Large intestine (tissue), 3 donors: ENCODE measurements at regions not wholly inside any gene's neighbourhood (a gene's known extent, or its start where the extent isn't known, plus 50 kb on each side); places are given as distances from the start of the nearest gene placed in this dataset.

ENCODE experiments used
- DNase-seq, 2 donors: peaks; one replicate each; pipeline versions ENCODE4 v3.0.0 to v3.0.0-alpha.2; 2013
- H3K27ac ChIP-seq: one replicate; pipeline ENCODE4 v1.5.1; 2013; ENCODE audit warnings: low read length
- H3K27me3 ChIP-seq: 2 replicates; pipeline ENCODE4 v1.6.1; 2013; ENCODE audit warnings: low read length; ENCODE audit not compliant: control insufficient read depth, insufficient read depth
- H3K36me3 ChIP-seq: 2 replicates; pipeline ENCODE4 v1.6.1; 2013; ENCODE audit warnings: low read length; ENCODE audit not compliant: control insufficient read depth, insufficient read depth
- H3K4me1 ChIP-seq: one replicate; pipeline ENCODE4 v1.6.1; 2013; ENCODE audit warnings: low read length; ENCODE audit not compliant: control insufficient read depth, insufficient read depth
- H3K4me3 ChIP-seq: one replicate; pipeline ENCODE4 v1.5.1; 2013; ENCODE audit warnings: low read length
- H3K9me3 ChIP-seq: one replicate; pipeline ENCODE4 v1.6.1; 2013; ENCODE audit warnings: mild to moderate bottlenecking, low read depth, low read length, moderate library complexity; ENCODE audit not compliant: control insufficient read depth
- WGBS: methylation state at CpG from one replicate; pipeline ENCODE4 v1.1.5; 2013; ENCODE audit warnings: low lambda C conversion rate; ENCODE audit not compliant: insufficient coverage; 5-methylcytosine and 5-hydroxymethylcytosine counted together

GRCh38 chr10:108496106-108496505 lies 1331.6 kb upstream of the SORCS1 start:
- Histone ChIP-seq H3K4me1 (no peaks in the 10 kb centered on the region), H3K36me3 (no peaks in the 10 kb centered on the region), H3K9me3 (no peaks in the 10 kb centered on the region), H3K27ac (no peak overlapping the region), H3K4me3 (no peak overlapping the region), H3K27me3 (no peaks in the 10 kb centered on the region)
- DNase-seq = no peak

GRCh38 chr10:108490944-108491343 lies 1326.4 kb upstream of the SORCS1 start:
- H3K27me3 ChIP-seq = no peaks in the 10 kb centered on the region
- H3K27ac ChIP-seq = no peak overlapping the region
- H3K9me3 ChIP-seq = no peaks in the 10 kb centered on the region
- no peaks in the 10 kb centered on the region for H3K4me1 ChIP-seq
- no peak overlapping the region for H3K4me3 ChIP-seq
- 0% methylated on average over 1 of the region's 1 CpG for WGBS
- no peak for DNase-seq
- H3K36me3 ChIP-seq = no peaks in the 10 kb centered on the region

GRCh38 chr10:108471420-108471819 lies 1306.9 kb upstream of the SORCS1 start:
- Histone ChIP-seq H3K9me3 (no peaks in the 10 kb centered on the region), H3K4me1 (no peaks in the 10 kb centered on the region), H3K27ac (no peak overlapping the region), H3K4me3 (no peak overlapping the region), H3K27me3 (peaks cover 4% of the 10 kb centered on the region), H3K36me3 (no peaks in the 10 kb centered on the region)
- DNase-seq = no peak
- 100% methylated on average over 1 of the region's 1 CpG for WGBS

GRCh38 chr10:108469940-108470339 lies 1305.4 kb upstream of the SORCS1 start:
- no peak for DNase-seq
- Histone ChIP-seq H3K36me3 (no peaks in the 10 kb centered on the region), H3K27me3 (peaks cover 16% of the 10 kb centered on the region), H3K4me3 (no peak overlapping the region), H3K27ac (no peak overlapping the region), H3K9me3 (no peaks in the 10 kb centered on the region), H3K4me1 (no peaks in the 10 kb centered on the region)
- WGBS = no CpG with 5 or more reads among the region's 3 CpGs

- H3K36me3 ChIP-seq = no peaks in the 10 kb centered on the region
- DNase-seq = peak in 1 of 2 donors; percentile 4
- no peaks in the 10 kb centered on the region for H3K4me1 ChIP-seq
- peaks cover 16% of the 10 kb centered on the region for H3K27me3 ChIP-seq
- no CpG with 5 or more reads among the region's 62 CpGs for WGBS
- no peaks in the 10 kb centered on the region for H3K9me3 ChIP-seq
- H3K27ac ChIP-seq = no peak overlapping the region
- peak overlapping the region; percentile 33 for H3K4me3 ChIP-seq
Measured at GRCh38 chr10:108465871-108466641, 1301.5 kb upstream of the SORCS1 start.

- Histone ChIP-seq H3K4me3 (no peak overlapping the region), H3K36me3 (no peaks in the 10 kb centered on the region), H3K27me3 (peaks cover 16% of the 10 kb centered on the region), H3K4me1 (no peaks in the 10 kb centered on the region), H3K27ac (no peak overlapping the region), H3K9me3 (no peaks in the 10 kb centered on the region)
- DNase-seq = no peak
- WGBS = no CpG with 5 or more reads among the region's 2 CpGs
Measured at GRCh38 chr10:108462005-108462404, 1297.5 kb upstream of the SORCS1 start.

GRCh38 chr10:108454793-108455192 lies 1290.3 kb upstream of the SORCS1 start:
- no peaks in the 10 kb centered on the region for H3K4me1 ChIP-seq
- no peaks in the 10 kb centered on the region for H3K27me3 ChIP-seq
- H3K27ac ChIP-seq = no peak overlapping the region
- no peaks in the 10 kb centered on the region for H3K36me3 ChIP-seq
- no peak overlapping the region for H3K4me3 ChIP-seq
- no peaks in the 10 kb centered on the region for H3K9me3 ChIP-seq
- DNase-seq = no peak

GRCh38 chr10:108454224-108454623 lies 1289.7 kb upstream of the SORCS1 start:
- Histone ChIP-seq H3K4me1 (no peaks in the 10 kb centered on the region), H3K27me3 (no peaks in the 10 kb centered on the region), H3K9me3 (no peaks in the 10 kb centered on the region), H3K27ac (no peak overlapping the region), H3K36me3 (no peaks in the 10 kb centered on the region), H3K4me3 (no peak overlapping the region)
- DNase-seq = no peak
- no CpG with 5 or more reads among the region's 3 CpGs for WGBS

GRCh38 chr10:108453166-108453565 lies 1288.7 kb upstream of the SORCS1 start:
- no peak overlapping the region for H3K27ac ChIP-seq
- no peaks in the 10 kb centered on the region for H3K9me3 ChIP-seq
- no peak for DNase-seq
- no peak overlapping the region for H3K4me3 ChIP-seq
- no peaks in the 10 kb centered on the region for H3K27me3 ChIP-seq
- H3K36me3 ChIP-seq = no peaks in the 10 kb centered on the region
- no peaks in the 10 kb centered on the region for H3K4me1 ChIP-seq

- no peaks in the 10 kb centered on the region for H3K36me3 ChIP-seq
- H3K9me3 ChIP-seq = no peaks in the 10 kb centered on the region
- H3K27me3 ChIP-seq = no peaks in the 10 kb centered on the region
- no peak for DNase-seq
- no peak overlapping the region for H3K27ac ChIP-seq
- no peak overlapping the region for H3K4me3 ChIP-seq
- no CpG with 5 or more reads among the region's 5 CpGs for WGBS
- no peaks in the 10 kb centered on the region for H3K4me1 ChIP-seq
Measured at GRCh38 chr10:108452533-108452932, 1288.0 kb upstream of the SORCS1 start.

GRCh38 chr10:108450280-108450679 lies 1285.8 kb upstream of the SORCS1 start:
- Histone ChIP-seq H3K9me3 (no peaks in the 10 kb centered on the region), H3K27me3 (no peaks in the 10 kb centered on the region), H3K27ac (no peak overlapping the region), H3K4me3 (no peak overlapping the region), H3K4me1 (no peaks in the 10 kb centered on the region), H3K36me3 (no peaks in the 10 kb centered on the region)
- WGBS = no CpG with 5 or more reads among the region's 2 CpGs
- DNase-seq = no peak
